Neural cell (in vitro differentiated cells): ENCODE measurements at regions not wholly inside any gene's neighbourhood (a gene's known extent, or its start where the extent isn't known, plus 50 kb on each side); places are given as distances from the start of the nearest gene placed in this dataset.

ENCODE experiments used
- H2AFZ ChIP-seq: fragments of 200-600, 300-800 bp; sonication (generic), shearing (Covaris generic); 2 replicates; pipeline ENCODE4 v1.6.0; 2014; ENCODE audit warnings: low read depth, mild to moderate bottlenecking, antibody characterized with exemption, low read length, moderate library complexity
- H3F3A ChIP-seq: fragments of 200-600 bp; shearing (Covaris generic); 2 replicates; pipeline ENCODE4 v1.6.1; 2016; ENCODE audit warnings: mild to moderate bottlenecking, moderate library complexity, mixed read lengths, antibody characterized with exemption, low read length; ENCODE audit not compliant: insufficient read depth, poor library complexity, severe bottlenecking
- H3K27ac ChIP-seq: fragments of 200-600, 300-800 bp; sonication (generic), shearing (Covaris generic); 2 replicates; pipeline ENCODE4 v1.5.1; 2014; ENCODE audit warnings: mild to moderate bottlenecking, low read length, moderate library complexity
- H3K27me3 ChIP-seq: fragments of 300-800, 200-600 bp; sonication (generic), shearing (Covaris generic); 2 replicates; pipeline ENCODE4 v1.6.0; 2014; ENCODE audit warnings: mild to moderate bottlenecking, low read depth, low read length, moderate library complexity; ENCODE audit not compliant: insufficient read depth
- H3K36me3 ChIP-seq: fragments of 300-800, 200-600 bp; sonication (generic), shearing (Covaris generic); 2 replicates; pipeline ENCODE4 v1.5.1; 2014; ENCODE audit warnings: mild to moderate bottlenecking, antibody characterized with exemption, low read length, moderate library complexity; ENCODE audit not compliant: insufficient read depth
- H3K4me2 ChIP-seq: fragments of 300-800, 200-600 bp; sonication (generic), shearing (Covaris generic); 2 replicates; pipeline ENCODE4 v1.6.0; 2014; ENCODE audit warnings: mild to moderate bottlenecking, low read length
- H3K4me3 ChIP-seq: fragments of 300-800, 200-600 bp; sonication (generic), shearing (Covaris generic); 2 replicates; pipeline ENCODE4 v1.5.1; 2014; ENCODE audit warnings: mild to moderate bottlenecking, low read length, moderate library complexity
- H3K79me2 ChIP-seq: fragments of 200-600 bp; shearing (Covaris generic); replicated peaks from 2 replicates; pipeline ENCODE4 v1.6.0; 2014; ENCODE audit warnings: mild to moderate bottlenecking, low read length, moderate library complexity; ENCODE audit not compliant: insufficient read depth
- H3K9ac ChIP-seq: fragments of 300-800, 200-600 bp; sonication (generic), shearing (Covaris generic); 2 replicates; pipeline ENCODE4 v1.6.1; 2016; ENCODE audit warnings: mild to moderate bottlenecking, low read length, mixed read lengths
- H3K9me2 ChIP-seq: fragments of 200-600 bp; shearing (Covaris generic); 2 replicates; pipeline ENCODE4 v1.6.1; 2016; ENCODE audit warnings: mild to moderate bottlenecking, low read length, mixed read lengths; ENCODE audit not compliant: insufficient read depth
- H3K9me3 ChIP-seq: fragments of 200-600, 300-800 bp; sonication (generic), shearing (Covaris generic); 2 replicates; pipeline ENCODE4 v1.6.1; 2016; ENCODE audit warnings: mild to moderate bottlenecking, mixed run types, low read length, moderate library complexity, mixed read lengths
- H4K20me1 ChIP-seq: fragments of 200-600 bp; shearing (Covaris generic); 2 replicates; pipeline ENCODE4 v1.6.1; 2016; ENCODE audit warnings: mild to moderate bottlenecking, mixed run types; ENCODE audit not compliant: insufficient read depth
- EP300 ChIP-seq: fragments of 450-650 bp; conservative IDR thresholded peaks from 2 replicates; pipeline ENCODE4 v1.6.1; 2014; ENCODE audit warnings: antibody characterized with exemption, mild to moderate bottlenecking, moderate library complexity; ENCODE audit not compliant: poor library complexity, severe bottlenecking
- EZH2 ChIP-seq: fragments of 200-600, 300-800 bp; shearing (Covaris generic), sonication (generic); IDR thresholded peaks from 2 replicates; pipeline ENCODE4 v1.6.1; 2014; ENCODE audit warnings: antibody characterized with exemption, low read length, borderline replicate concordance, mild to moderate bottlenecking; ENCODE audit not compliant: insufficient read depth, poor library complexity, severe bottlenecking
- MXI1 ChIP-seq: fragments of 450-650 bp; conservative IDR thresholded peaks from 2 replicates; pipeline ENCODE4 v1.6.1; 2014; ENCODE audit warnings: antibody characterized with exemption, mild to moderate bottlenecking; ENCODE audit not compliant: poor library complexity, severe bottlenecking
- POLR2AphosphoS5 ChIP-seq: IDR thresholded peaks from 2 replicates; pipeline ENCODE4 v1.6.1; 2012
- RAD21 ChIP-seq: fragments of 450-650 bp; conservative IDR thresholded peaks from 2 replicates; pipeline ENCODE4 v1.6.1; 2014; ENCODE audit warnings: antibody characterized with exemption, mild to moderate bottlenecking, moderate library complexity
- SMC3 ChIP-seq: fragments of 450-650 bp; conservative IDR thresholded peaks from 2 replicates; pipeline ENCODE4 v1.6.1; 2014; ENCODE audit warnings: antibody characterized with exemption, mild to moderate bottlenecking, moderate library complexity; ENCODE audit not compliant: poor library complexity
- TAF1 ChIP-seq: IDR thresholded peaks from 2 replicates; pipeline ENCODE4 v1.6.1; 2012; ENCODE audit warnings: low read depth
- TF ChIP-seq, protein P1 (sequence below): IDR thresholded peaks from 2 replicates; pipeline ENCODE4 v1.6.1; 2012; ENCODE audit warnings: borderline replicate concordance

DNA sequence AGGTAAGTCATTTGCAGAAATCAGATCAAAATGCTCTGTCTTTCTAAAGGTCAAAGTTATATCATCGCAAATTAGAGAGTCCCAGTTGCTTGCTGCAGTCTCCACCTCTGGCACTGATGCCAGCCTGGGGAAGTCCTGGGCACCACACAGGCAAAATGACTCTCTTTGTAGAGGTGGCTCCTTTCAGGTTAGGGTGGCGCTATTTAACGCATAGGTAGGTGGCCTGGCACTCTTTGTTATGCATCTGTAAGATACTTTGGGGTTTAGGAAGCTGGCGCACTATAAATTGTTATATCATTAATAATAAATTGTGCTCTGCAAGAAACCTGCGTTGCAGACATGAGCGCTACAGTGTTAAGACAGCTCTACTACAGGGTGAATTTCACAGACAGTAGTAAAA is 268.5 kb downstream of the ICOS start:
- no peaks in the 10 kb centered on the region for H3K27me3 ChIP-seq
- TF ChIP-seq RAD21: no peak
- no peak overlapping the region for H3K4me3 ChIP-seq
- no peak overlapping the region for H3K9ac ChIP-seq
- no peaks in the 10 kb centered on the region for H3K9me3 ChIP-seq
- H4K20me1 ChIP-seq: no peaks in the 10 kb centered on the region
- no peaks in the 10 kb centered on the region for H3K79me2 ChIP-seq
- H3K36me3 ChIP-seq: no peaks in the 10 kb centered on the region
- H3K9me2 ChIP-seq: no peaks in the 10 kb centered on the region
- H3K4me2 ChIP-seq: no peak overlapping the region
- no peak overlapping the region for H2AFZ ChIP-seq
- no peak overlapping the region for H3K27ac ChIP-seq
- H3F3A ChIP-seq: no peaks in the 10 kb centered on the region

- no peaks in the 10 kb centered on the region for H3F3A ChIP-seq
- no peaks in the 10 kb centered on the region for H3K79me2 ChIP-seq
- H3K36me3 ChIP-seq: no peaks in the 10 kb centered on the region
- no peaks in the 10 kb centered on the region for H3K9me2 ChIP-seq
- H3K4me2 ChIP-seq: no peak overlapping the region
- H3K27me3 ChIP-seq: no peaks in the 10 kb centered on the region
- no peak overlapping the region for H2AFZ ChIP-seq
- no peak overlapping the region for H3K9ac ChIP-seq
- no peak overlapping the region for H3K4me3 ChIP-seq
- no peaks in the 10 kb centered on the region for H4K20me1 ChIP-seq
- H3K27ac ChIP-seq: no peak overlapping the region
- TF ChIP-seq POLR2AphosphoS5: no peak
- H3K9me3 ChIP-seq: no peaks in the 10 kb centered on the region
Measured at GRCh38 chr2:204205538-204205937, 269.0 kb downstream of the ICOS start.

GRCh38 chr2:204207866-204208265 is 271.3 kb downstream of the ICOS start:
- H3K79me2 ChIP-seq: no peaks in the 10 kb centered on the region
- no peaks in the 10 kb centered on the region for H3K27me3 ChIP-seq
- no peak overlapping the region for H3K4me2 ChIP-seq
- H4K20me1 ChIP-seq: no peaks in the 10 kb centered on the region
- H2AFZ ChIP-seq: no peak overlapping the region
- H3K36me3 ChIP-seq: no peaks in the 10 kb centered on the region
- H3K9me2 ChIP-seq: no peaks in the 10 kb centered on the region
- no peaks in the 10 kb centered on the region for H3K9me3 ChIP-seq
- no peak for TF ChIP-seq MXI1
- TF ChIP-seq, protein P1, sequence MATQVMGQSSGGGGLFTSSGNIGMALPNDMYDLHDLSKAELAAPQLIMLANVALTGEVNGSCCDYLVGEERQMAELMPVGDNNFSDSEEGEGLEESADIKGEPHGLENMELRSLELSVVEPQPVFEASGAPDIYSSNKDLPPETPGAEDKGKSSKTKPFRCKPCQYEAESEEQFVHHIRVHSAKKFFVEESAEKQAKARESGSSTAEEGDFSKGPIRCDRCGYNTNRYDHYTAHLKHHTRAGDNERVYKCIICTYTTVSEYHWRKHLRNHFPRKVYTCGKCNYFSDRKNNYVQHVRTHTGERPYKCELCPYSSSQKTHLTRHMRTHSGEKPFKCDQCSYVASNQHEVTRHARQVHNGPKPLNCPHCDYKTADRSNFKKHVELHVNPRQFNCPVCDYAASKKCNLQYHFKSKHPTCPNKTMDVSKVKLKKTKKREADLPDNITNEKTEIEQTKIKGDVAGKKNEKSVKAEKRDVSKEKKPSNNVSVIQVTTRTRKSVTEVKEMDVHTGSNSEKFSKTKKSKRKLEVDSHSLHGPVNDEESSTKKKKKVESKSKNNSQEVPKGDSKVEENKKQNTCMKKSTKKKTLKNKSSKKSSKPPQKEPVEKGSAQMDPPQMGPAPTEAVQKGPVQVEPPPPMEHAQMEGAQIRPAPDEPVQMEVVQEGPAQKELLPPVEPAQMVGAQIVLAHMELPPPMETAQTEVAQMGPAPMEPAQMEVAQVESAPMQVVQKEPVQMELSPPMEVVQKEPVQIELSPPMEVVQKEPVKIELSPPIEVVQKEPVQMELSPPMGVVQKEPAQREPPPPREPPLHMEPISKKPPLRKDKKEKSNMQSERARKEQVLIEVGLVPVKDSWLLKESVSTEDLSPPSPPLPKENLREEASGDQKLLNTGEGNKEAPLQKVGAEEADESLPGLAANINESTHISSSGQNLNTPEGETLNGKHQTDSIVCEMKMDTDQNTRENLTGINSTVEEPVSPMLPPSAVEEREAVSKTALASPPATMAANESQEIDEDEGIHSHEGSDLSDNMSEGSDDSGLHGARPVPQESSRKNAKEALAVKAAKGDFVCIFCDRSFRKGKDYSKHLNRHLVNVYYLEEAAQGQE: no peak
- TF ChIP-seq POLR2AphosphoS5: no peak
- no peak for TF ChIP-seq TAF1
- H3K4me3 ChIP-seq: no peak overlapping the region
- H3F3A ChIP-seq: no peaks in the 10 kb centered on the region
- no peak overlapping the region for H3K9ac ChIP-seq
- H3K27ac ChIP-seq: no peak overlapping the region

- no peaks in the 10 kb centered on the region for H4K20me1 ChIP-seq
- H2AFZ ChIP-seq: no peak overlapping the region
- H3K27ac ChIP-seq: no peak overlapping the region
- H3K9me3 ChIP-seq: no peaks in the 10 kb centered on the region
- H3K36me3 ChIP-seq: no peaks in the 10 kb centered on the region
- no peak overlapping the region for H3K4me2 ChIP-seq
- no peaks in the 10 kb centered on the region for H3K27me3 ChIP-seq
- no peaks in the 10 kb centered on the region for H3K79me2 ChIP-seq
- no peak overlapping the region for H3K4me3 ChIP-seq
- H3K9me2 ChIP-seq: no peaks in the 10 kb centered on the region
- no peak overlapping the region for H3K9ac ChIP-seq
- H3F3A ChIP-seq: no peaks in the 10 kb centered on the region
- TF ChIP-seq MXI1 (no peak), POLR2AphosphoS5 (no peak), TAF1 (no peak), EP300 (no peak), RAD21 (no peak), SMC3 (no peak), EZH2 (no peak)
- TF ChIP-seq, protein P1: no peak
Measured at GRCh38 chr2:204213588-204213987, 277.0 kb downstream of the ICOS start.
